GF-D8 (cell line): ENCODE measurements at regions not wholly inside any gene's neighbourhood (a gene's known extent, or its start where the extent isn't known, plus 50 kb on each side); places are given as distances from the start of the nearest gene placed in this dataset.

Source experiments
- DNase-seq: peaks from one replicate; lab custom pipeline; 2025; lab: John Stamatoyannopoulos, UW

GRCh38 chr7:50166997-50167965 lies 74.2 kb upstream of the ZPBP start:
- DNase-seq, result no peak

GRCh38 chr7:50164559-50165170 lies 71.6 kb upstream of the ZPBP start:
- DNase-seq, result no peak

GRCh38 chr7:50160206-50160605 lies 67.2 kb upstream of the ZPBP start:
- DNase-seq, result no peak

- DNase-seq, result no peak
These were observed 66.1 kb upstream of the ZPBP start for GRCh38 chr7:50159154-50159553.

GRCh38 chr7:50156706-50157105 lies 63.7 kb upstream of the ZPBP start:
- DNase-seq, result no peak

- no peak for DNase-seq
These were observed 63.1 kb upstream of the ZPBP start for GRCh38 chr7:50156163-50156562.

- no peak for DNase-seq
These were observed 62.7 kb upstream of the ZPBP start for GRCh38 chr7:50155755-50156154.

GRCh38 chr7:50153995-50154394 lies 60.9 kb upstream of the ZPBP start:
- no peak for DNase-seq

- no peak for DNase-seq
These were observed 60.1 kb upstream of the ZPBP start for GRCh38 chr7:50153148-50153547.

- DNase-seq, result no peak
These were observed 59.4 kb upstream of the ZPBP start for GRCh38 chr7:50152486-50152885.

- no peak for DNase-seq
These were observed 58.6 kb upstream of the ZPBP start for GRCh38 chr7:50151661-50152060.

GRCh38 chr7:50151001-50151400 lies 58.0 kb upstream of the ZPBP start:
- DNase-seq, result no peak

GRCh38 chr7:50149369-50149768 lies 56.3 kb upstream of the ZPBP start:
- DNase-seq, result no peak

- no peak for DNase-seq
These were observed 55.1 kb upstream of the ZPBP start for GRCh38 chr7:50147951-50148808.

GRCh38 chr7:50146692-50147091 lies 53.6 kb upstream of the ZPBP start:
- DNase-seq, result no peak

GRCh38 chr7:50145801-50146338 lies 52.8 kb upstream of the ZPBP start:
- no peak for DNase-seq

- no peak for DNase-seq
These were observed 52.2 kb upstream of the ZPBP start for GRCh38 chr7:50145226-50145625.
